ENCODE measurements at regions not wholly inside any gene's neighbourhood (a gene's known extent, or its start where the extent isn't known, plus 50 kb on each side); places are given as distances from the start of the nearest gene placed in this dataset.
A peak's percentile ranks its signal among the peaks of the same experiment; 100 is the strongest.
"Not testable (repeated sequence)": the region's sequence is repeated elsewhere in the genome, so short reads cannot be mapped to it uniquely, and the experiment has no call there.

DNA sequence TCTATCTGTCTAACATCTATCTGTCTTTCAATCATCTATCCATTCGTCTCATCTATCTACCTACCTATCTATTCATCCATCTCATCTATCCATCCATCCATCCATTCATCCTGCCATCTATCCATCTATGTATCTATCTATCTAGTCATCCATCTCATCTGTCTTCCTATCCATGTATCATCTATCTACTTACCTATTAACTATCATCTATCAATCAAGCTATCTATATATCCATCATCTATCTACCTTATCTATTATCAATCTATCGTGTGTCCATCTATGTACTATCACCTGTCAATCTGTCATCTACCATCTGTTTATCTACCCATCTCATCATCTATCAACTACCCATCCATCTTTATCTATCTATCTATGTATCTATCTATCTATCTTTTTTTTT, 217.7 kb downstream of the CRLF2 start:
- no peaks in the 10 kb centered on the region for H3K27me3 ChIP-seq
- intact Hi-C loops (cut with DNase I; ENCODE audit: low total_unique reads) (loop anchor here (10.0 kb wide), 1 partner anchor 1330 kb away; no protein-coding TSS in a partner anchor), in situ Hi-C loops (cut with MboI; ENCODE audit: low pct_ligation_motif_present in 1 of 4, low pct_unique_long_range_greater_than_20kb in 1 of 4, low sequenced_read_pairs in 3 of 4) (no loop called here)
- WGBS, 2 donors (ENCODE audit: low coverage in 1 of 2) = 88 to 93% methylated on average over 2 of the region's 2 CpGs
- H3K9me3 ChIP-seq = peaks cover 0 to 11% of the 10 kb centered on the region in 2 donors
- DNase-seq = no peak
- TF ChIP-seq POLR2A (IDR thresholded peaks at IDR 0.05) = no peak
- no peak for TF ChIP-seq EP300 (IDR thresholded peaks at IDR 0.05; ENCODE audit: low read depth)
- TF ChIP-seq, protein P1, sequence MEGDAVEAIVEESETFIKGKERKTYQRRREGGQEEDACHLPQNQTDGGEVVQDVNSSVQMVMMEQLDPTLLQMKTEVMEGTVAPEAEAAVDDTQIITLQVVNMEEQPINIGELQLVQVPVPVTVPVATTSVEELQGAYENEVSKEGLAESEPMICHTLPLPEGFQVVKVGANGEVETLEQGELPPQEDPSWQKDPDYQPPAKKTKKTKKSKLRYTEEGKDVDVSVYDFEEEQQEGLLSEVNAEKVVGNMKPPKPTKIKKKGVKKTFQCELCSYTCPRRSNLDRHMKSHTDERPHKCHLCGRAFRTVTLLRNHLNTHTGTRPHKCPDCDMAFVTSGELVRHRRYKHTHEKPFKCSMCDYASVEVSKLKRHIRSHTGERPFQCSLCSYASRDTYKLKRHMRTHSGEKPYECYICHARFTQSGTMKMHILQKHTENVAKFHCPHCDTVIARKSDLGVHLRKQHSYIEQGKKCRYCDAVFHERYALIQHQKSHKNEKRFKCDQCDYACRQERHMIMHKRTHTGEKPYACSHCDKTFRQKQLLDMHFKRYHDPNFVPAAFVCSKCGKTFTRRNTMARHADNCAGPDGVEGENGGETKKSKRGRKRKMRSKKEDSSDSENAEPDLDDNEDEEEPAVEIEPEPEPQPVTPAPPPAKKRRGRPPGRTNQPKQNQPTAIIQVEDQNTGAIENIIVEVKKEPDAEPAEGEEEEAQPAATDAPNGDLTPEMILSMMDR (IDR thresholded peaks at IDR 0.05) = no peak
- TF ChIP-seq POLR2AphosphoS5 (IDR thresholded peaks at IDR 0.05) = no peak
- H3K27ac ChIP-seq = no peak overlapping the region
- no peak overlapping the region for H3K4me3 ChIP-seq
- H3K36me3 ChIP-seq = no peaks in the 10 kb centered on the region
- no peaks in the 10 kb centered on the region for H3K4me1 ChIP-seq

DNA sequence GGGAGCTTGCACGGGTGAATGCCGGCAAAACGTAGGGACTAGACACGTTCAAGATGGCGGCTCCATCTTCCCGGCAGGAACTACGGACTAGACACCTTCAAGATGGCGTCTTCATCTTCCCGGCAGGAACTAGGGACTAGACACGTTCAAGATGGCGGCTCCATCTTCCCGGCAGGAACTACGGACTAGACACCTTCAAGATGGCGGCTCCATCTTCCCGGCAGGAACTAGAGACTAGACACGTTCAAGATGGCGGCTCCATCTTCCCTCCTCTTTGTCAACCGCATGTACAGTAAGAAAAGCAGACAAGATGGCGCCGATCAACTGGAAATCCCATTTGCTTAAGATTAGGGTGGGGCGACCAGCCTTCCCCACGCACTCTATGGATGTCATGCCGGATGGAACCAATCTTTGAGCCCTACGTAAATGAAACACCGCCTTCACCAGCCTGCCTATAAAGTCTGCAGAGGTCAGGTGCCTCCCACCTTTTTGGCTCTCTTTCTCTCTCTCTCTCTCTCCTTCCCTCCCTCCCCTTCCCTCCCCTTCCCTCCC, 222.4 kb downstream of the CRLF2 start:
- Histone ChIP-seq H3K9me3 (peaks cover 0 to 11% of the 10 kb centered on the region in 2 donors), H3K4me1 (no peaks in the 10 kb centered on the region), H3K36me3 (no peaks in the 10 kb centered on the region), H3K27ac (peak overlapping the region in 2 of 4 donors; percentile 33 to 46), H3K4me3 (peak overlapping the region in 1 of 4 donors; percentile 14), H3K27me3 (no peaks in the 10 kb centered on the region)
- peak; percentile 73 for DNase-seq
- intact Hi-C loops (cut with DNase I; ENCODE audit: low total_unique reads) (loop anchor here (10.0 kb wide), 1 partner anchor 1335 kb away; no protein-coding TSS in a partner anchor), in situ Hi-C loops (cut with MboI; ENCODE audit: low pct_ligation_motif_present in 1 of 4, low pct_unique_long_range_greater_than_20kb in 1 of 4, low sequenced_read_pairs in 3 of 4) (no loop called here)
- WGBS, 2 donors (ENCODE audit: low coverage in 1 of 2) = 19 to 83% methylated on average over 10 to 25 of the region's 25 CpGs
- no peak for TF ChIP-seq EP300 (IDR thresholded peaks at IDR 0.05; ENCODE audit: low read depth)
- TF ChIP-seq POLR2AphosphoS5 (IDR thresholded peaks at IDR 0.05) = peak in 1 of 3 donors; percentile 25
- TF ChIP-seq, protein P1 (IDR thresholded peaks at IDR 0.05) = no peak

DNA sequence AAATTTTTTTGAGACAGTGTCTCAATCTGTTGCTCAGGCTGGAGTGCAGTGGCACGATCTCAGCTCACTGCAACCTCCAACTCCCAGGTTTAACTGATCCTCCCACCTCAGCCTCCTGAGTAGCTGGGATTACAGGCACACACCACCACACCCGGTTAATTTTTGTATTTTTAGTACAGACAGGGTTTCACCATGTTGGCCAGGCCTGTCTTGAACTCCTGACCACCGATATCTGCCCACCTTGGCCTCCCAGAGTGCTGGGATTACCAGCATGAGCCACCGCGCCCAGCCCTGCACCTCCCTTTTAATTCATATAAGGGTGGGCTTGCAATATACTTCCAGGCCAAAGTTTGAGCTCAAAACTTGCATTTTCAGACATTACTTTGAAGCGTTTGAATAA, 223.9 kb downstream of the CRLF2 start:
- in situ Hi-C loops (cut with MboI; ENCODE audit: low pct_ligation_motif_present in 1 of 4, low pct_unique_long_range_greater_than_20kb in 1 of 4, low sequenced_read_pairs in 3 of 4) = not testable (repeated sequence)
- WGBS, 2 donors (ENCODE audit: low coverage in 1 of 2) = 72 to 83% methylated on average over 5 to 6 of the region's 6 CpGs

DNA sequence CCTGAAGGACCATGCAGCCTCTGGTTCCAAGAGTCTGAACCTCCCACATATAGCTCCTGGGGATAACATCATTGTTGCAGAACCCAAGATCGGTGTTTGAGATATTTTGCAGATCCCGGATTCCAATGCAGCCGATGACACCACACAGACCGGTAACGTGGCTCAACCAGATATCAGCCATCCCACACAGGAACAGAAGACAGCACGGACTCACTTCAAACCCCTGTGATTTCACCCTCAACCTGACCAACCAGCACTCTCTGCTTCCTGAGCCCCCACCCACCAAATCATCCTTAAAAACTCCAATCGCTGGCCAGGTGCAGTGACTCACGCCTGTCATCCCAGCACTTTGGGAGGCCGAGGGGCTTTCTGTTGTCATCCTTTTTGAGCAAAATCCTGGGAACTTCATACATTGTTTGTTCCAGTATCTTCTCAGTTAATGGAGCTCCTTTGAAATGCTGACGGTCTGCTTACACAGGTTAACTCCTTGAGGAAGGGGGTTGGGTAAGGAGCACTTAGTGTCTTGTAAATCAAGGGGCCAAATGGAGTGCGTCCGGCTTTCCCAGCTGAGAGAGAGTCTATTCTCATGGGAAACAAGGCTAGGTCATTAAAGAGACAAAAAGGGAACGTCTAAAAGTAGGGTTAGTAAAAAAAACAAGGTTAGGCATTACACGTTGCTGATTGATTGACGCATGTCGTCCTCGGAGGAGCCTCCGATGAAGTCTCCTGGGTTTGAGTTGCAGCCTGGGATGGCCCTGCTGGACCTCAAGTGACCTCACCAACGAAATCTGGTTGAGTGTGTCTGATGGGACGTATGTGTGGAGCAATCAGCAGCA, 230.4 kb downstream of the CRLF2 start:
- H3K4me1 ChIP-seq = no peaks in the 10 kb centered on the region
- H3K4me3 ChIP-seq = no peak overlapping the region
- in situ Hi-C loops (cut with MboI; ENCODE audit: low pct_ligation_motif_present in 1 of 4, low pct_unique_long_range_greater_than_20kb in 1 of 4, low sequenced_read_pairs in 3 of 4) (no loop called here), intact Hi-C loops (cut with DNase I; ENCODE audit: low total_unique reads) (no loop called here)
- no peaks in the 10 kb centered on the region for H3K36me3 ChIP-seq
- peaks cover 0 to 8% of the 10 kb centered on the region in 2 donors for H3K9me3 ChIP-seq
- no peak overlapping the region for H3K27ac ChIP-seq
- DNase-seq = no peak
- TF ChIP-seq POLR2A (IDR thresholded peaks at IDR 0.05) = no peak
- TF ChIP-seq, protein P1 (IDR thresholded peaks at IDR 0.05) = no peak
- TF ChIP-seq POLR2AphosphoS5 (IDR thresholded peaks at IDR 0.05) = no peak
- TF ChIP-seq EP300 (IDR thresholded peaks at IDR 0.05; ENCODE audit: low read depth) = no peak
- WGBS, 2 donors (ENCODE audit: low coverage in 1 of 2) = 34 to 46% methylated on average over 14 to 20 of the region's 20 CpGs
- H3K27me3 ChIP-seq = no peaks in the 10 kb centered on the region

More for the DNA sequence above, 223.9 kb downstream of the CRLF2 start:
- H3K4me3 ChIP-seq; H3K27me3 ChIP-seq; intact Hi-C loops (cut with DNase I; ENCODE audit: low total_unique reads); DNase-seq; H3K4me1 ChIP-seq; H3K36me3 ChIP-seq; H3K9me3 ChIP-seq; H3K27ac ChIP-seq: not testable (repeated sequence)
